Esophagus squamous epithelium (tissue), 5 donors: ENCODE measurements at regions not wholly inside any gene's neighbourhood (a gene's known extent, or its start where the extent isn't known, plus 50 kb on each side); places are given as distances from the start of the nearest gene placed in this dataset.

ENCODE experiments used
- DNase-seq: peaks from one replicate; lab custom pipeline; 2025; lab: John Stamatoyannopoulos, UW
- H3K27ac ChIP-seq, 4 donors: fragments of 200-600 bp; sonication (generic); one replicate each; pipeline ENCODE4 v1.5.1; 2016 to 2019; ENCODE audit warnings: mild to moderate bottlenecking in 1 of 4
- H3K27me3 ChIP-seq, 4 donors: fragments of 200-600 bp; sonication (generic); 1 replicate in 3 of 4; 2 replicates in 1 of 4; pipeline versions ENCODE4 v1.5.1 to v1.6.0; 2017 to 2021; ENCODE audit warnings: antibody characterized with exemption in 1 of 4
- H3K36me3 ChIP-seq, 3 donors: fragments of 200-600 bp; sonication (generic); one replicate each; pipeline ENCODE4 v1.5.1; 2016 to 2019
- H3K4me1 ChIP-seq, 3 donors: fragments of 200-600 bp; sonication (generic); one replicate each; pipeline ENCODE4 v1.5.1; 2017 to 2019
- H3K4me3 ChIP-seq, 4 donors: fragments of 200-600 bp; sonication (generic); 1 replicate in 3 of 4; 2 replicates in 1 of 4; pipeline ENCODE4 v1.5.1; 2016 to 2019; ENCODE audit warnings: mild to moderate bottlenecking in 2 of 4, moderate library complexity in 1 of 4
- H3K9me3 ChIP-seq, 3 donors: fragments of 200-600 bp; sonication (generic); one replicate each; pipeline ENCODE4 v1.5.1; 2016 to 2019
- CTCF ChIP-seq, 6 experiments: fragments of 450-650 bp in 4 of 6; fragments of 200-600 bp in 2 of 6; sonication (generic) in 2 of 6; IDR thresholded peaks; one replicate each; pipeline ENCODE4 v1.5.1; 2016 to 2019; ENCODE audit warnings: antibody characterized with exemption in 6 of 6, mild to moderate bottlenecking in 4 of 6, moderate library complexity in 4 of 6
- POLR2A ChIP-seq, 4 donors: fragments of 450-650 bp; IDR thresholded peaks; one replicate each; pipeline ENCODE4 v1.6.1; 2017; ENCODE audit warnings: antibody characterized with exemption in 4 of 4, mild to moderate bottlenecking in 4 of 4, moderate library complexity in 3 of 4
- WGBS, 2 donors: methylation state at CpG; one replicate each; pipeline ENCODE4 v1.1.5; 2018; 5-methylcytosine and 5-hydroxymethylcytosine counted together
- intact Hi-C: fragments of 100-400 bp; cut with DNase I; formaldehyde crosslinking; loops from one replicate; pipeline ENCODE4 v1.15.0; 2022
- donor health status: DM: yes; HTN: yes; CAD: no.

GRCh38 chr13:54368387-54368786, 1339.8 kb downstream of the OLFM4 start:
- H3K9me3 ChIP-seq: peaks cover 0 to 3% (median 0%) of the 10 kb centered on the region in 3 donors
- TF ChIP-seq POLR2A (IDR thresholded peaks at IDR 0.05) (no peak), CTCF (IDR thresholded peaks at IDR 0.05) (no peak)
- intact Hi-C loops: no loop called here

GRCh38 chr13:54373211-54373610, 1344.6 kb downstream of the OLFM4 start:
- no peak for DNase-seq
- WGBS, 2 donors: 0% methylated on average over 1 of the region's 1 CpG
- intact Hi-C loops: no loop called here
- Histone ChIP-seq H3K4me3 (no peak overlapping the region), H3K9me3 (peaks cover 0 to 3% (median 0%) of the 10 kb centered on the region in 3 donors), H3K27me3 (no peaks in the 10 kb centered on the region), H3K4me1 (no peaks in the 10 kb centered on the region), H3K27ac (no peak overlapping the region), H3K36me3 (no peaks in the 10 kb centered on the region)
- TF ChIP-seq POLR2A (IDR thresholded peaks at IDR 0.05) (no peak), CTCF (IDR thresholded peaks at IDR 0.05) (no peak)

More at GRCh38 chr13:54368387-54368786, 1339.8 kb downstream of the OLFM4 start:
- H3K27me3 ChIP-seq: no peaks in the 10 kb centered on the region
- no peaks in the 10 kb centered on the region for H3K36me3 ChIP-seq
- H3K4me3 ChIP-seq: no peak overlapping the region
- no peaks in the 10 kb centered on the region for H3K4me1 ChIP-seq
- H3K27ac ChIP-seq: no peak overlapping the region
- DNase-seq: no peak

GRCh38 chr13:54379461-54379860, 1350.8 kb downstream of the OLFM4 start:
- Histone ChIP-seq H3K27ac (no peak overlapping the region), H3K36me3 (no peaks in the 10 kb centered on the region), H3K9me3 (no peaks in the 10 kb centered on the region), H3K4me3 (no peak overlapping the region), H3K4me1 (no peaks in the 10 kb centered on the region), H3K27me3 (no peaks in the 10 kb centered on the region)
- intact Hi-C loops: no loop called here
- 42 to 80% methylated on average over 2 of the region's 2 CpGs for WGBS, 2 donors
- TF ChIP-seq POLR2A (IDR thresholded peaks at IDR 0.05) (no peak), CTCF (IDR thresholded peaks at IDR 0.05) (no peak)
- no peak for DNase-seq

DNA sequence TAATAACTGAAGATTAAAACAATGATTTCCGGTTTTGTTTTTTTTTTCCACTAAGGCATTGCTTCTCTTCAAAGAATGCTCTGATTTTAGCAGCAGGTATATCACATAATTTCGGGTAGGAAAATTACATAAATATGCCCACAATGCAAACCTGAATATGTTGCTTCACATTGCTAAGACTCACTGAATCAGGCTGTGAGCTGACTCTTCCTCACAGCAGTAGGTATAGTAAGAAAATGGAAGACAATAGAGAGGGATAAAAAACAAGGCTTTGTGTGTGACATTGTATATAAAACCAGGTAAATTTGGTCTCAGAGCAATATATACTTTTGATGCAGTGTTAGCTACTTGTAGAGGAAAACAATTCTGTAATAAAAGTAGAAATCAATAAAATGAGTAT, 1355.0 kb downstream of the OLFM4 start:
- no peaks in the 10 kb centered on the region for H3K4me1 ChIP-seq
- H3K4me3 ChIP-seq: no peak overlapping the region
- intact Hi-C loops: no loop called here
- WGBS, 2 donors: 47 to 50% methylated on average over 2 of the region's 2 CpGs
- H3K27ac ChIP-seq: no peak overlapping the region
- no peak for DNase-seq
- no peaks in the 10 kb centered on the region for H3K9me3 ChIP-seq
- H3K36me3 ChIP-seq: no peaks in the 10 kb centered on the region
- TF ChIP-seq CTCF (IDR thresholded peaks at IDR 0.05): no peak
- no peak for TF ChIP-seq POLR2A (IDR thresholded peaks at IDR 0.05)
- H3K27me3 ChIP-seq: no peaks in the 10 kb centered on the region

DNA sequence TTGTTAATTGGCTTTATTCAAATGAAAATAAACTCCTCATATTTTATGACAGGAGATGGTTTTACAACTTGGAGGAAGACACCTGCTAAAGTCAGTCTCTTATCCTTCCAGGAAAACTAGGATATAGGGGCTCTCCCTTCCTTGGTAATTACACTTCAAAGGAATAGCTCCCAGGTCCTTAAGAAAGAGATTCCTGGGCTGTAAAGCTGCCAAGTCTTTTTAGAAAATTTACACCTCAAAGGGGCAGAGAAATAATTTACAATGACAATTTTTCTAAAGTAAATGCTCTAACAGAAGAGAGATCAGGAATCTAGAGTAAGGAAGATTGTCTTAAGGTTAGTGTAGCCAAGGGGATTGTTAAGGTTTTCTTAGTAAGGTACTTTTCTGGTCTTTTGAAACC, 1359.0 kb downstream of the OLFM4 start:
- no peak for DNase-seq
- H3K9me3 ChIP-seq: no peaks in the 10 kb centered on the region
- H3K27me3 ChIP-seq: no peaks in the 10 kb centered on the region
- H3K36me3 ChIP-seq: no peaks in the 10 kb centered on the region
- no peak overlapping the region for H3K4me3 ChIP-seq
- no peak for TF ChIP-seq POLR2A (IDR thresholded peaks at IDR 0.05)
- no peaks in the 10 kb centered on the region for H3K4me1 ChIP-seq
- no peak overlapping the region for H3K27ac ChIP-seq
- intact Hi-C loops: no loop called here

DNA sequence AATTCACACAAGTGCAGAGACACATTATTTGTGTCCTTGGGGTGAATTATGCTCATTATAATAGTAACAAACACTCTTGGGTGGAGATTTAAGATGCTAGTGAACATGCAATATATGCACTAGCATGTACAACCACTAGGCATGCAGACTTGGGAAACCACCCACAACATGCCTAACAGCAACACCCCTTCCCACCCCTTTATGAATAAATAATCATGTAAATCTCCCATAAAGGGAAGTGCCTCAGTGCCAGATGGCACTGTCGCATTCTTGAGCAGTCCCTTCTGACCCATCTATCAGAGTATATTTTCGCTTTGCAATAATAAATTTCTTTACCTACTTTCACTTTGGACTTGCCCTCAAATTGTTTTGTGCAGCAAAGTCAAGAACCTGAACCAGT, 1362.2 kb downstream of the OLFM4 start:
- intact Hi-C loops: no loop called here
- no peaks in the 10 kb centered on the region for H3K4me1 ChIP-seq
- DNase-seq: no peak
- TF ChIP-seq POLR2A (IDR thresholded peaks at IDR 0.05) (no peak), CTCF (IDR thresholded peaks at IDR 0.05) (no peak)
- H3K27me3 ChIP-seq: no peaks in the 10 kb centered on the region
- no peaks in the 10 kb centered on the region for H3K9me3 ChIP-seq
- no peak overlapping the region for H3K27ac ChIP-seq
- 92 to 94% methylated on average over 2 of the region's 2 CpGs for WGBS, 2 donors
- H3K36me3 ChIP-seq: no peaks in the 10 kb centered on the region
- no peak overlapping the region for H3K4me3 ChIP-seq
